Suppressor macrophage (primary cell): ENCODE measurements at regions not wholly inside any gene's neighbourhood (a gene's known extent, or its start where the extent isn't known, plus 50 kb on each side); places are given as distances from the start of the nearest gene placed in this dataset.

Experiments
- DNase-seq, 4 experiments: peaks; one replicate each; pipeline ENCODE4 v3.0.0-alpha.2; 2020 to 2022

- no peak for DNase-seq
These were observed 838.2 kb upstream of the CHAC2 start for GRCh38 chr2:52929412-52929811.

DNA sequence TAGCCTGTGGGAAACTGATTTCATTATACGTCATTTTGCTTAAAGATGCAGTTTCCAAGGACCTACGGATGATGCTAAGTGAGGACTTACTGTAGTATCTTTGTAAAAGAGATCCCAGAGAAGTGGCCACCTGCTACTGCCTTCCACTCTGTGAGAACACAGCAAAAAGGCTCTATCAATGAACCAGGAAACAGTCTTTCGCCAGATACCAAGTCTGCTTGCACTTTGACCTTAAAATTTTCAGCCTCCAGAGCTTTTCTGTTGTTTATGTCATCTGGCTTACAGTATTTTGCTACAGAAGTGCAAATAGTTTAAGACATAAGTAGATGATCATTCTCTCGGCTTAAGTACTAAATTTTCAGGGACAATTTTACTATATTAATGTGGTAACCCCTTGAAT, 847.9 kb upstream of the CHAC2 start:
- DNase-seq, result no peak

GRCh38 chr2:52918551-52918950, 849.1 kb upstream of the CHAC2 start:
- DNase-seq, result no peak

DNA sequence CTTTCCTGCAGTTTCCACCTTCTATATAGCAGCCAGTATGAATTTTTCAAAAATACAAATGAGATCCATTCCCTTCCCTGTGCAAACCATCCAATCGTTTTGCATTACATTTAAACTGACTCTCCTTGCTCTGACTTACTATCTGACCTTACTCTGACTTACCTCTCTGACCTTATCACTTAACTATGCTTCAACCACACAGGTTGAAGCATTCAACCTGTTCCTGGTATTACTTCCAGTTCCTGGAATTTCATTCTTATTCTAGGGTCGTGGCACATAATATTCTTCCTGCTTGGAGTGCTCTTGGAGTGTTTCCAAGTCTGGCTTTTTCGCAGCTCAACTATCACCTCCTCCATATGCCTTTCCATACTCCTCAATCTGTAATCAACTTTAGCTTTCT, 850.6 kb upstream of the CHAC2 start:
- DNase-seq, result no peak

GRCh38 chr2:52904355-52904891, 863.2 kb upstream of the CHAC2 start:
- DNase-seq, result no peak

- DNase-seq, result no peak
These were observed 870.0 kb upstream of the CHAC2 start for GRCh38 chr2:52897511-52898044.

DNA sequence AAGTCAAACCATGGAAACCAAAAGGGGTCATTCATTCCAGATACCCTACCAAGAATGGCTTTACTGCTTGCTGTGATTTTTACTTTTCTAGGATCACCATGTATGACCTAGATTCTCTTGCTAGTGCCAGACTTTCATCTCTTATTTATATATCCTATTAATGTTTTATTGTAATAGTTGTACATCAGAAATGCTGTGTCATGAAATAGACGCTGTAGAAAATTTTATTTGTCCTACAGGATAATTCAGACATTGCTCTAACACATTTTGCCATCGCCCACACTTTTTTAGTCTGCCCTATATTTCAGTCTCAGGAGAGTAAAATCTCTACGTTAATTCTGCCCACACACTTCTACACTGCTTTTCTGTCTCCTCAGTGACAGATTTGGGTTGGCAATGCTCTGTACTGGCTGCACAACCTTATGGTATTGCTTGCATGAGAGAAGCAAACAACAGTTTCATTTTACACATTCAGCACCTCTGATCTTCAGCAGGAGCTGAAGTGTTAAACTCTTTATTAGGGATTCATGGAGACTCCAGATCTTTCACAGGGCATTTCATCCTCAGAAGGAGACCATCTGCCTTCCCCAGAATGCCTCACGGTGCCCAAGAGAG, 871.8 kb upstream of the CHAC2 start:
- DNase-seq, result no peak

DNA sequence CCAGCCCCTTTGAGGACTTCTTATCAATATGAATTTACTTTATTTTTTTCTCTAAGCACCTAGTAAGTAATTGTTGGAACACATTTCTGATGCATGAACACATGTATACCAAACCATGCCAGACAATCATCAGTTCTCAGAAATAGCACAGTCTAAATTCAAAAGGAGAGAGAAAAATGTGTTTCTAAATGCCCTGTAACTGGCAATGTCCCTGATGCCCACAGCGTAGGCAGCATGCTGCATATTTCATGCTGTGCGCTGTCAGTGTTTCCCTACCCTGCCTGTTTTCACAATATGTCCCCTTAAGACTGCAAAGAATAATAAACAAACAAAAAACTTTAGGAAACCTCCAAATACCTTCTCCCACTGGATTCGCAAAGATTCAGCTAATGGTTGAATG, 881.0 kb upstream of the CHAC2 start:
- no peak for DNase-seq

GRCh38 chr2:52884761-52885352, 882.7 kb upstream of the CHAC2 start:
- no peak for DNase-seq

GRCh38 chr2:52882974-52883373, 884.6 kb upstream of the CHAC2 start:
- DNase-seq, result no peak

DNA sequence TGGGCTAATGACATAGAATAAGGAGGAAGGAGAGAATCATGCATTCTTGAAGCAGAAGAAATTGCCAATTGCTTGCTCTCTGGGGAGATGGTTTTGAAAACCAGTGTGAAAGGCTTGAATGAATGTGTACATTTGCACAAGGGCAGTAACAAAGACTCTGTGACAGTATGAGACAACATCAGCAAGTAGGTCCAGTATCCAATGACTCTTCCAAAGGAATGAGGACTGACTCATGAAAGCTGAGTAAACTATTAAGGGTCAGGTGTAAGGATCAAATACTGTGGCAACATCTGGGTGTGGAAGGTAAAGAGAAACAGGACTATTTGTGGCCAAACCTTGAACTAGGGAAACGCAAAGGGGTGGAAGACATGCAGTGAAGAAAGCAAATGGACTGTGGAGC, 886.0 kb upstream of the CHAC2 start:
- DNase-seq, result no peak

DNA sequence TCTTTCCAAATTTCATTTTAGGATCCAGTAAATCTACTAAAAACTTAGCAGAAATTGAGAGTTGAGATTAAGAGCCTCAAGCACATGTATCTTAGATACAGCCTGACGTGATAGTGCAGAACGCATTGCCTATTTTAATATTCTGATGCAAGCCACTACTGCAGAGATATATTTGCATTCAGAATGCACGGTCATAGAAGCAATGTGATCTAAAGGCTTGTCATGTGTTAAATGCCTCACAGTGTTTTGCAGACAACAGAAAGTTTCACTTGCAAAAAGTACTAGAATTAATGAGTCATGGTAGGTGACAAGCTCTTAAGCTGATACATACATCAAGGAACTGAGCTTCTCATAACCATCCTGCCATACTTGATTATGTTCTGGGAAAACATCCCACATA, 886.7 kb upstream of the CHAC2 start:
- DNase-seq, result no peak

- no peak for DNase-seq
These were observed 888.0 kb upstream of the CHAC2 start for GRCh38 chr2:52879561-52879960.

GRCh38 chr2:52877703-52878102, 889.9 kb upstream of the CHAC2 start:
- DNase-seq, result no peak

- no peak for DNase-seq
These were observed 893.0 kb upstream of the CHAC2 start for GRCh38 chr2:52874466-52875106.

DNA sequence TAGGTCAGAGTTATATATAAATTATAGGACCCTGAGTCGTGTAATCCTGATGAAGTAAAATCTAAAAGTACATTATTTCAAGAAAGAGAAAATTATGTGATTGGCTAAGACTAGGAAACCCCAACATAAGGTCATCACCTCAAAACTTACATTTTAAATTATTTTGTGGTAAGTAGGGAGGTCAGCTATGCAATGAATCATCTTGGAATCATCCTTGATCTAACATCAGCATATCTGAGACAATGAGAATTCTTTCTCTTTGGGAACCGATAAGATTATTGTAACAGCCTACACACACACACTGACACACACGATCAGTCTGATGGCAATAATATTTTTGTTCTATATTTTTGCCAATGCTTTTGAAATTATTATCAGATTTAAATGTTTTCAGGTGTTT, 904.8 kb upstream of the CHAC2 start:
- no peak for DNase-seq

GRCh38 chr2:52861596-52861995, 906.0 kb upstream of the CHAC2 start:
- no peak for DNase-seq

DNA sequence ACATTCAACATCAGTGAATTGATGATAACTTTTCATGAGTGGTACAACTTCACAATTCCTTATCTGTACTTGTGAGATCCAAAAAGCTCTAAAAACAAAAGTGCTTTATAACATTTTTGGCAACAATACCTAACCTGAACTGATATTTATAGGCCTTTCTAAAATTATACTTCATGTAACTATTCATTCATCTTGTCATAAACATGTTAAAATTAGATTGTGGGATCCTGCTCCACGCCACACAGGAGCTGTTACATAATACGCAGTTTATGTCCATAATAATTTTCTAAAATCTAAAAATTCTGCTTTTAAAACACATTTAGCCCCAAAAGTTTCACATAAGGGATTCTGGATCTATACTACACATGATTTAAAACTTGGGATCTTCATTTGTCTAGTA, 908.5 kb upstream of the CHAC2 start:
- no peak for DNase-seq

GRCh38 chr2:52857722-52858121, 909.9 kb upstream of the CHAC2 start:
- DNase-seq, result no peak

DNA sequence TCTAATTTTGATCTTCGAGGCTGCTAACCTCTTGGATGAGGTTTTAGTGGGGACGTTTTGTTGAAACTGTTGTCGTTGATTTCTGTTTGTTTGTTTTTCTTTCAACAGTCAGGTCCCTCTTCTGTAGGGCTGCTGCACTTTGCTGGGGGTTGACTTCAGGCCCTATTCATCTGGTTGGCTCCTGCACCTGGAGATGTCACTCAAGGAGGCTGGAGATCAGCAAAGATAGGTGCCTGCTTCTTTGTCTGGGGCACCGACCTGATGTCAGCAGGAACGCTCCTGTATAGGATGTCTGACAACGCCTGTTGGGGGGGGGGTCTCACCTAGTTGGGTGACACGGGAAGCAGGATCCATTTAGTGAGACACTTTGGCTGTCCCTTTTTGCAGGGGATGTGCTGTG, 915.6 kb upstream of the CHAC2 start:
- DNase-seq, result no peak

DNA sequence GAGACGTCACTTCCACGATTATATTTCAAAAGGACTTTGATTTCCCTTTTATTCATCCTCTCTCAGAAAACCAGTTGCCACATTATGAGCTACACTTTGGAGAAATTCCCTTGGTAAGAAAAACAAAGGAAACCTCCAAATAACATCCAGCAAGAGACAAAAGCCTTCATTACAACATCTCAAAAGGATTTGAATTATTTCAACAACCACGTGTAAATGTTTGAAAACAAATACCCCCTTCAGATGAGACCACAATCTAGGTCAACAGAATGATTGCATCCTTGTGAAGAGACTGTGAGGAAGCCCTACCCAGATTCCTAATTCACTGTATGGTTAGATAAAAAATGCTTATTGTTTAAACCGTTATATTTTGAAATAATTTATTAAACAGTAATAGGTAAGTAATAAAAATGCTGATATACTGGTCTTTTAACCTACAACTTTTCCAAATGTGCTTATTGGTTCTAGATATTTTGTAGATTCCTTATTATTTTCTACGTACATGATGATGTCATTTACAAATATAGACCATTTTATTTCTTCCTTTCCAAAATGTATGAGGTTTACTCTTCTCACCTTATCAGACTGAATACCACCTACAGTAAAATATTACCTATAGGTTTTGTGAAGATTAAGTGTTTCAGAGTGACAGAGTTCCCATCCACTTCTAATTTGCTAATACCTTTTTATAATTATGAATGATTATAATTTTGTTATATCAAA, 922.7 kb upstream of the CHAC2 start:
- no peak for DNase-seq

- DNase-seq, result no peak
These were observed 931.7 kb upstream of the CHAC2 start for GRCh38 chr2:52835909-52836308.

- DNase-seq, result no peak
These were observed 936.4 kb upstream of the CHAC2 start for GRCh38 chr2:52831216-52831615.
